HG02571 (cell line): ENCODE measurements at regions not wholly inside any gene's neighbourhood (a gene's known extent, or its start where the extent isn't known, plus 50 kb on each side); places are given as distances from the start of the nearest gene placed in this dataset.

Experiments used
- ATAC-seq: cut with Tn5 transposase; IDR thresholded peaks from one replicate; pipeline ENCODE4 v1.9.1; 2021; ENCODE audit warnings: mild to moderate bottlenecking, moderate library complexity; ENCODE audit not compliant: unreplicated experiment

DNA sequence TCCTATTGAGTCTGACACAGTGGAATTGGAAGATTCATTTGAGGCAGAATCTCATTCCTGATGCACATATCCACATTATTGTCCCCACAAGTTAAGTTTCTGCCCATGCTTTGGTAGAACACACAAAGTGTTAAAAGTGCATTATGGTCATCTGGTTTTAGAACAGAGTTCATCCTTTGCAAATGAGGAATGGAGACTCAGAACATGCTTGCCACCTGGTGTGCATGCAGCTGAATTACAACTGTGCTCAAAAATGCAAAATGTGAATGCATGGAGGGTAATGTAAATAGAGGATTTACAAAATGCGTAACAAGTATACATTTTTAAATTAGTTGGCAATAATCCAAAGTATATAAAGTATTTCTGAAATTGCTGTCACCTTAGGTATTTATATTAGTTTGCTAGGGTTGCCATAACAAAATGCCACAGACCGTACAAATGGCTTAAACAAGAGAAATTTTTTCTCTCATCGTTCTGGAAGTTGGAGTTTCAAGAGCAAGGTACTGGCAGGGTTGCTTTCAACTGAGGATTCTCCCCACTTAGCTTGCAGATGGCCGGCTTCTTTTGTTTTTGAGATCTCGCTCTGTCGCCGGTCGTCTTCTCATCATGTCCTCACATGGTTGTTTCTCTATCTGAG is 671.1 kb downstream of the TAF11L14 start:
- peak; percentile 61 for ATAC-seq

DNA sequence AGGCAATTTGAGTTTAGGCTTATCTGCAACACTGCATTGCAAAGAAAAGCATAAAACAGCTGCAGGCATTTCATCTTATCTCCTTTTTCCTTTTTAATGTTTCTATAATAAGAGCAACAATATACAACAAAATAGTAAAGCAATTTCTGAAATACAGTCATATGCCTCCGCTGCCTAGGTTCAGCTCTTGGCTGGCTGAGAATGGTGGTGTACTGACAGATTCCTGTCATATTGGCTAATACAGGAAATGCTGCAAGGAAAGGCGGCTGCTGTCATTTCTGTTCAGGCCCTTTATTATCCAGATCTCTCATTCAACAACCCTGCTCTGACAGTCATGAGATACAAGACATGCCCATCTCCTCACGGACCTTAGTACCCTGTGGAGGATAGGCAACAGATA is 677.0 kb downstream of the TAF11L14 start:
- ATAC-seq = no peak

DNA sequence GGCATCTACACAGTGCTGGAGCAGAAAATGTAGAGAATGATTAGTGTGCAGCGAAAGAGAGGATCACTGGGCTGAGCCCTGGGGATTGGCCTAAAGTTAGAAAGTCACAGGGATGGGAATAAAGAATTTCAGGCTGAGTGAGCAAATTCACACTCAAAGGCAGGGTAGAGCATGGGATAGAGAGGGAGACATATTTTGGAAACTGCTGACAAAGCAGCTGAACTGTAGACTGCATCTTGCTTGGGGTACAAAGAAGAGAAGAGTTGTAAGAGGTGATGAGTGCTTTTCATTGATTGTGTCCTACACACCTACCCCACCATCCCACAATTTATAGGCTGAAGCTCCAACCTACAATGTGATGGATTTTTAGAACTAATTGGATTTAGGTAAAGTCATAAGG is 677.8 kb downstream of the TAF11L14 start:
- no peak for ATAC-seq

- ATAC-seq = no peak
Observed at GRCh38 chr5:18314192-18314778, 680.0 kb downstream of the TAF11L14 start.

- ATAC-seq = no peak
Observed at GRCh38 chr5:18321262-18321942, 687.1 kb downstream of the TAF11L14 start.

DNA sequence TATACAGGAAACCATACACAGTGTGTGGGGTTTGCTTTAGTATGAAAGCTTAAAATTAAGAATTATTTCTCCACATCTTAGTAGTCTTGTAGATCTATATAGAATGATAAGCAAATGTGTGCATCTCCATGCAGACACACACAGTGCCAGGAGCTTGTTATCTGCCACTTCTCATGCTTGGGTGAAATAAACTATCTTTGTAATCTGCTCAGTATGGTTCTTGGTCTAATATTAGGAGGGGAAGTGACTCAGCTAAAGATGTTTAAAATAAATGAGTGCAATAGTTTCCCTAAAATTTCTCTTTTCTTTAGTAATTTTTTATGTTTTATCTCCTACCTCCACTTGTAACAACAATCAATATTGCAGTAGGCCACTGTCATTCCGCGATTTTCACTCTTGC is 689.6 kb downstream of the TAF11L14 start:
- no peak for ATAC-seq

GRCh38 chr5:18325431-18325830 is 691.2 kb downstream of the TAF11L14 start:
- no peak for ATAC-seq

GRCh38 chr5:18329328-18329727 is 695.1 kb downstream of the TAF11L14 start:
- ATAC-seq = no peak

- no peak for ATAC-seq
Observed at GRCh38 chr5:18333841-18334240, 699.6 kb downstream of the TAF11L14 start.

DNA sequence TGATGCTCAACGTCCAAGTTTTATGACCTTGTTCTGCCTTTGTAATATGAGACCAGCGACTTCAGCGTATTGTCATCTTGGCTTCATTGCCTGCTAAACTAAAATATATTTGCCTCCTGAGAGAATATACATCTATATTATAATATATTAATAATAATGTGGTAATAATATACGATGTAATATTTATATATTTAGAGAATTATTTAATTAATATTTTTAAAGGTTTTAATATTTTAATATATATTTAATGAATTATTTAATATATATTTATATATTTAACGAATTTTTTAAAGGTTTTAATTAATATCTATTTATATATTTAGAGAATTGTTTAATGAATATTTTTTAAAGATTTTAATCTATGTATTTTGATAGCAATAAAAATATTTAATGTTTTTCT is 700.7 kb downstream of the TAF11L14 start:
- ATAC-seq = no peak

DNA sequence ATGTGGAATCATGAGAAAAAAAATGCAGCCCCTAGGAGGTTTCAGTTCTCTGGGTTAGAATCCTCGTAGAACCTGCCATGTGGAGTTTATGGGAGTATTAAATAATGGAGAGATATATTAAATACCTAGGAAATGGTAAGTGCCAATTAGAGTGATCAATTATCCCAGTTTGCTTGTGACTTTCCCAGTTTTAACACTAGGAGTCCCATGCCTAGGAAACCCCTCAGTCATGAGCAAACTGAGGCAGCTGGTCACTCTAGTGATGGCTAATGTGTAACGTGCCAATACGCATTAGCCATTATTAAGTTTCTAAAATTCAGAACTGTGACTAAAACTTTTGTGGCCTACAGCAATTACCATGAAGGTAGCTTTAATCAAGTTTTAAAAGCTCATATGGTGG is 720.6 kb downstream of the TAF11L14 start:
- no peak for ATAC-seq

- no peak for ATAC-seq
Observed at GRCh38 chr5:18357486-18357885, 723.2 kb downstream of the TAF11L14 start.

- ATAC-seq = no peak
Observed at GRCh38 chr5:18366234-18366633, 732.0 kb downstream of the TAF11L14 start.

- no peak for ATAC-seq
Observed at GRCh38 chr5:18370531-18370930, 736.3 kb downstream of the TAF11L14 start.

DNA sequence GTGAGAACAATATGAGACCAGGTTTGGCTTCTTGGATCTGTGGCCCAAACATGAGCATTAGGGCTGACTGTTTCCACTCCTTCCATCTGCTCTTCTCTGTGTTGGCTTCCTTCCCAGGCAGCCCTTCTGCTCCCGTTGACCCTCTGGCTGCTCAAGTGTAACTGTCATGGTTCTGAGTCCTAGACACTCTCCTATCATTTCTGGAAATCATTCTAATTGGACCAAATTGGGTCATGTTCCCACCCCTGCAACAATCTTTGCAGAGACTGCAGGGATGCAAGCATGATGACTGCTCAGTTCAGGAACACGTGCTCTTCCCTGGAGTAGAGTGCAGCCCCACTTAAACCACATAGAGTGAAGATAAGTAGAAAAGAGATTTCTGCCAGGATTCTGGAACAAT is 741.4 kb downstream of the TAF11L14 start:
- no peak for ATAC-seq

- no peak for ATAC-seq
Observed at GRCh38 chr5:18378066-18378465, 743.8 kb downstream of the TAF11L14 start.

DNA sequence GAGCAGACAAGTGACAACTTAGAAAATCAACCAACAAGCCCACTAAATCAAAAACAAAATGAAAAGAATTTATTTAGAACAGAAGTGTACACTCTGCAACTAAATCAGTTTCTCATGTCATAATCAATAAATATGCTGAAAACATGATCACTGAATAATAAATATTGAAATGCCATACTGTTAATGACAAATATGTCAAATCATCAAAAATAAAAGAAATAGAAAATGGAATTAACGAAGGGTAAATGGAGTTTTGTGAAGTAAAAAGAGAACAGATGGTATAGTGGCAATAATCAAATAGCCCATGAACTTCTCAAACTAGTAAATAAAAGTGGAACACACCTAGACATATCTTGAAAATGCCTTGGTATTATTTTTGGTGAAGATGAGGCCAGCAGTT is 744.9 kb downstream of the TAF11L14 start:
- ATAC-seq = no peak

DNA sequence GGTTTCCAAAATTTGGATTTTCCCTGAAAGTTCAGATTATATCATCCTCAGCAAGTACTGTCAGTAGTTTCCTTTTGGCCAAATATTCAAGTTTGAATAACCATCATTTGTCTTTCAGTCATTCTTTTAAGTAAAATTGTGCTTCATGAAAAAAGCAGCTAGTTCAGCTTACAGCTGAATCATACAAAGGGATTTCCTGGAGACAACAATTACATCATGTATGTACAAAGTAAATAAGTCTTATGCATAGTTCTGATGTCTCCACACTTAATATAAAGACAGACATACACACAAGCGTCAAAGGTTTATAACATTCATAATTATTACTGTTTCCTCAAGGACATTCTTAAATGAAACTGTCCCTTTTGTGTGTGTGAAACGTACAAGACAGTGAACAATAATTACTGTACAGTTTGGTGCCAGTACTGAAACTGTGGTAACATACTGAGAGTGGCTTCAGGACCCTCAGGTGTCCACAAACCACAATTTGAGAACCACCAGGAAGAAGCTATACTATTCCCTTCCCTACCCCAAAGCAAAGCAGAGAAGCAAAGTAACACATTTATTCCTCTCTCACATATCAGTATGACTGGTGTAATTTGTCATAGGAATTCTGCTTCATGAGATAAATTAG is 746.6 kb downstream of the TAF11L14 start:
- ATAC-seq = no peak

DNA sequence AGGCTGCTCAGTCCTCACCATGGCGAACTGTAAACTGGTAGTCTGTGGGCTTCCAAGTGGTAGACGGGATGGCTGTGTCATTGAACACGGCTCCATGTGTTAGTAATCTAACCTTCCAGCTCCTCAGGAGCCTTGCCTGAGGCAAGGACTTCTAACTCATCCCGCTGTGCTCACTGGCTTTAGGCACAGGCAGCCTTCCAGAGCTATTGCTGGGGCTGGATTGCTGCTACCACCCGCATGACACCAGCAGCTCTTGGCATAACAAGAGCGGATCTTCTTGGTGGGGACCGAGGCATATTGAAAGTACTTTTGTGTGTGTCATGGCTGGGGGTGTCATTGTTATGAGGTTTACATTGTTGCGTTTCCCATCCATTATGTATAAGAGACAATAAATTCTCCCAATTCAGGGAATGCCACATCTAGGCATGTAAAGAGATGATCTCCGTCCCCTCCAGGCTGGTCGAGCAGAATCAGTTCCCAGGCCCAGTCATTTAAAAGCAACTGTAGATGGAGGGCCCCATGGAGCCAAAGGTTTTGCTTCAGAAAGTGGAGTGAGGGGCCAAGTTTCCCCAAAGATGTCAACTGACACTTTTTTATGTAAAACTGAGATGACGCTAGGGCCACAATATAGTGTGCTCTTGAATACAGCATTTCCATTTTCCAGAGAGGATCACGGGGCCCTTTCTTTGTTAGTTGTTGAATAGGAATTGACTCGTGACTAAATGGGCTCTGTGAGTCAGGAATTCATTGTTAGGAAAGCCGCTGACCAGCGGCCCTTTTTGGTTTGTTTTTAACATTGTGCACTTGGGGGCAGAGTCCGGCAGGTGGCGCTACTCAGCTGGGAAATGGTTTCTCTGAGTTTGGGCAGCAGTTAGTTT is 759.5 kb downstream of the TAF11L14 start:
- peak; percentile 56 for ATAC-seq

DNA sequence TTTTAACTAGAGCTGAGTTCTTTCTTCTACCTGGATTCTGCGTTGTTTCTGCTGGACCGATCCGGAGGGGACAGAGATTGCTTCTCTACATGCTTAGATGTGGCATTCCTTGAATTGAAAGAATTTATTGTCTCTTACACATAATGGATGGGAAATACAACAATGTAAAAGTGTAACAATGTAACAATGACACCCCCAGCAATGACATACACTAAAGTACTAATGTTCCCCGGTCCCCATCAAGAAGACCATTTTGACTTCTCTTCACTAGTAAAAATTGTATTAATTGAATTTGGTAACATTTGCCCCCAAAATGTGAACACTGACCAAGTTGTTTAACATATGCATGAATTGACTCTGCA is 760.2 kb downstream of the TAF11L14 start:
- ATAC-seq = no peak
